SK-N-SH treated with all-trans-retinoic acid at 6 μM for 48 hours (cell line): ENCODE measurements at regions not wholly inside any gene's neighbourhood (a gene's known extent, or its start where the extent isn't known, plus 50 kb on each side); places are given as distances from the start of the nearest gene placed in this dataset.

Experiments
- ATAC-seq: fragments of 200-7000 bp; cut with Tn5 transposase; 3 replicates; pipeline ENCODE4 v1.9.1; 2020; ENCODE audit warnings: mild to moderate bottlenecking, moderate library complexity
- ARNTL ChIP-seq: fragments of 450-650 bp; formaldehyde crosslinking; IDR thresholded peaks from 2 replicates; pipeline ENCODE4 v1.5.0; 2020; ENCODE audit warnings: low read depth, mild to moderate bottlenecking, moderate library complexity, borderline replicate concordance
- BACH2 ChIP-seq: fragments of 250-450 bp; sonication (Bioruptor Pico); IDR thresholded peaks from 2 replicates; pipeline ENCODE4 v1.9.0; 2021; ENCODE audit warnings: mild to moderate bottlenecking, borderline replicate concordance
- CREB5 ChIP-seq: fragments of 250-450 bp; sonication (Bioruptor Pico); IDR thresholded peaks from 2 replicates; pipeline ENCODE4 v1.5.1; 2020; ENCODE audit warnings: low read depth, mild to moderate bottlenecking, moderate library complexity
- CSDC2 ChIP-seq: fragments of 250-450 bp; sonication (Bioruptor Pico); IDR thresholded peaks from 2 replicates; pipeline ENCODE4 v1.5.0; 2020; ENCODE audit warnings: mild to moderate bottlenecking, moderate library complexity
- CSRNP3 ChIP-seq: fragments of 250-450 bp; sonication (Bioruptor Pico); IDR thresholded peaks from 2 replicates; pipeline ENCODE4 v1.5.1; 2021; ENCODE audit warnings: mild to moderate bottlenecking, moderate library complexity
- ESRRG ChIP-seq: fragments of 250-450 bp; sonication (Bioruptor Pico); IDR thresholded peaks from 2 replicates; pipeline ENCODE4 v1.6.1; 2021; ENCODE audit warnings: mild to moderate bottlenecking
- ISL1 ChIP-seq: fragments of 250-450 bp; sonication (Bioruptor Pico); IDR thresholded peaks from 2 replicates; pipeline ENCODE4 v2.1.2; 2022; ENCODE audit warnings: mild to moderate bottlenecking, moderate library complexity
- PATZ1 ChIP-seq: fragments of 250-450 bp; sonication (Bioruptor Pico); IDR thresholded peaks from 2 replicates; pipeline ENCODE4 v1.8.0; 2020; ENCODE audit warnings: mild to moderate bottlenecking, moderate library complexity, borderline replicate concordance
- POU6F1 ChIP-seq: fragments of 250-450 bp; sonication (Bioruptor Pico); IDR thresholded peaks from 2 replicates; pipeline ENCODE4 v1.8.0; 2021; ENCODE audit warnings: low read depth, mild to moderate bottlenecking, moderate library complexity, borderline replicate concordance
- PPARA ChIP-seq: fragments of 250-450 bp; sonication (Bioruptor Pico); IDR thresholded peaks from 2 replicates; pipeline ENCODE4 v1.5.0; 2020; ENCODE audit warnings: mild to moderate bottlenecking, borderline replicate concordance
- RARB ChIP-seq: fragments of 250-450 bp; sonication (Bioruptor Pico); IDR thresholded peaks from 2 replicates; pipeline ENCODE4 v1.8.0; 2021; ENCODE audit warnings: mild to moderate bottlenecking, moderate library complexity
- SNAI2 ChIP-seq: fragments of 250-450 bp; sonication (Bioruptor Pico); IDR thresholded peaks from 2 replicates; pipeline ENCODE4 v1.5.0; 2020; ENCODE audit warnings: mild to moderate bottlenecking, moderate library complexity
- TCF4 ChIP-seq: fragments of 250-450 bp; sonication (Bioruptor Pico); IDR thresholded peaks from 2 replicates; pipeline ENCODE4 v1.8.0; 2021; ENCODE audit warnings: mild to moderate bottlenecking, moderate library complexity, borderline replicate concordance
- TOX ChIP-seq: fragments of 250-450 bp; sonication (Bioruptor Pico); IDR thresholded peaks from 2 replicates; pipeline ENCODE4 v1.8.0; 2021; ENCODE audit warnings: mild to moderate bottlenecking, moderate library complexity, borderline replicate concordance
- TSHZ2 ChIP-seq: fragments of 250-450 bp; sonication (Bioruptor Pico); IDR thresholded peaks from 2 replicates; pipeline ENCODE4 v1.5.0; 2020; ENCODE audit warnings: mild to moderate bottlenecking, moderate library complexity
- ZC3H10 ChIP-seq: fragments of 250-450 bp; sonication (Bioruptor Pico); IDR thresholded peaks from 2 replicates; pipeline ENCODE4 v1.5.1; 2021; ENCODE audit warnings: mild to moderate bottlenecking, moderate library complexity
- ZFP3 ChIP-seq: fragments of 250-450 bp; sonication (Bioruptor Pico); IDR thresholded peaks from 2 replicates; pipeline ENCODE4 v1.5.0; 2020; ENCODE audit warnings: mild to moderate bottlenecking, moderate library complexity
- ZFP30 ChIP-seq: fragments of 450-650 bp; formaldehyde crosslinking; IDR thresholded peaks from 2 replicates; pipeline ENCODE4 v1.5.0; 2022; ENCODE audit warnings: mild to moderate bottlenecking, moderate library complexity
- ZNF565 ChIP-seq: fragments of 450-650 bp; formaldehyde crosslinking; conservative IDR thresholded peaks from 2 replicates; pipeline ENCODE4 v1.5.0; 2020; ENCODE audit warnings: low read depth, mild to moderate bottlenecking, moderate library complexity
- ZNF70 ChIP-seq: fragments of 450-650 bp; formaldehyde crosslinking; IDR thresholded peaks from 2 replicates; pipeline ENCODE4 v1.5.0; 2020; ENCODE audit warnings: mild to moderate bottlenecking, moderate library complexity
- ZNF8 ChIP-seq: fragments of 450-650 bp; formaldehyde crosslinking; IDR thresholded peaks from 2 replicates; pipeline ENCODE4 v1.5.0; 2020; ENCODE audit warnings: mild to moderate bottlenecking, moderate library complexity

- no peak for TF ChIP-seq ESRRG (CRISPR knock-in tag)
These were observed 208.3 kb upstream of the RBMS3 start (continued) for GRCh38 chr3:29072611-29073010.

GRCh38 chr3:29077356-29077755, 203.5 kb upstream of the RBMS3 start:
- TF ChIP-seq ZNF8 (CRISPR knock-in tag) (no peak), ZNF70 (CRISPR knock-in tag) (no peak), ZFP3 (CRISPR knock-in tag) (no peak)
- ATAC-seq = no peak

GRCh38 chr3:29079358-29079757, 201.5 kb upstream of the RBMS3 start:
- no peak for TF ChIP-seq TSHZ2 (CRISPR knock-in tag)
- no peak for TF ChIP-seq ZNF70 (CRISPR knock-in tag)
- no peak for TF ChIP-seq SNAI2
- no peak for TF ChIP-seq TCF4 (CRISPR knock-in tag)
- no peak for TF ChIP-seq PPARA (CRISPR knock-in tag)
- TF ChIP-seq POU6F1 (CRISPR knock-in tag) = no peak
- TF ChIP-seq RARB (CRISPR knock-in tag) = no peak
- no peak for TF ChIP-seq PATZ1 (CRISPR knock-in tag)
- TF ChIP-seq ZFP30 (CRISPR knock-in tag) = no peak
- no peak for TF ChIP-seq ZNF8 (CRISPR knock-in tag)
- no peak for TF ChIP-seq ISL1 (CRISPR knock-in tag)
- TF ChIP-seq CSRNP3 (CRISPR knock-in tag) = no peak
- TF ChIP-seq BACH2 (CRISPR knock-in tag) = no peak
- TF ChIP-seq CSDC2 = no peak
- ATAC-seq = no peak

- ATAC-seq = no peak
- TF ChIP-seq ZC3H10 = no peak
- TF ChIP-seq SNAI2 = no peak
- TF ChIP-seq ZFP3 (CRISPR knock-in tag) = no peak
- no peak for TF ChIP-seq ZNF565 (CRISPR knock-in tag)
- TF ChIP-seq TCF4 (CRISPR knock-in tag) = no peak
- no peak for TF ChIP-seq PPARA (CRISPR knock-in tag)
- TF ChIP-seq CSRNP3 (CRISPR knock-in tag) = no peak
- TF ChIP-seq CREB5 (CRISPR knock-in tag) = no peak
- TF ChIP-seq BACH2 (CRISPR knock-in tag) = no peak
- no peak for TF ChIP-seq ZFP30 (CRISPR knock-in tag)
- no peak for TF ChIP-seq TOX (CRISPR knock-in tag)
- TF ChIP-seq TSHZ2 (CRISPR knock-in tag) = no peak
- no peak for TF ChIP-seq ARNTL (CRISPR knock-in tag)
- no peak for TF ChIP-seq ISL1 (CRISPR knock-in tag)
These were observed 199.9 kb upstream of the RBMS3 start for GRCh38 chr3:29080967-29081366.
